Aorta (tissue), 5 donors: ENCODE measurements at regions not wholly inside any gene's neighbourhood (a gene's known extent, or its start where the extent isn't known, plus 50 kb on each side); places are given as distances from the start of the nearest gene placed in this dataset.

Experiments used
- ATAC-seq: fragments of 200-7000 bp; cut with Tn5 transposase; one replicate; pipeline ENCODE4 v1.9.1; 2022; ENCODE audit warnings: moderate library complexity; ENCODE audit not compliant: low FRiP score
- DNase-seq, 2 donors: peaks; one replicate each; pipeline ENCODE4 v3.0.0-alpha.2; 2020
- H3K27ac ChIP-seq, 2 donors: one replicate each; pipeline ENCODE4 v1.5.1; 2013; ENCODE audit warnings: low read length in 2 of 2, mild to moderate bottlenecking in 2 of 2, moderate library complexity in 2 of 2, control low read depth in 1 of 2, inconsistent platforms in 1 of 2, low read depth in 1 of 2
- H3K27me3 ChIP-seq, 2 donors: one replicate each; pipeline ENCODE4 v1.6.1; 2013; ENCODE audit warnings: control low read depth in 1 of 2, low read length in 1 of 2, mild to moderate bottlenecking in 1 of 2, moderate library complexity in 1 of 2; ENCODE audit not compliant: insufficient read depth in 2 of 2, control insufficient read depth in 1 of 2
- H3K36me3 ChIP-seq, 2 donors: one replicate each; pipeline ENCODE4 v1.6.1; 2013; ENCODE audit warnings: control low read depth in 1 of 2, low read length in 1 of 2, mild to moderate bottlenecking in 1 of 2; ENCODE audit not compliant: insufficient read depth in 2 of 2, control insufficient read depth in 1 of 2
- H3K4me1 ChIP-seq, 2 donors: one replicate each; pipeline ENCODE4 v1.6.1; 2013; ENCODE audit warnings: low read length in 2 of 2, control low read depth in 1 of 2, mild to moderate bottlenecking in 1 of 2, moderate library complexity in 1 of 2; ENCODE audit not compliant: insufficient read depth in 2 of 2, control insufficient read depth in 1 of 2
- H3K4me3 ChIP-seq, 2 donors: one replicate each; pipeline ENCODE4 v1.5.1; 2013; ENCODE audit warnings: low read length in 2 of 2, control low read depth in 1 of 2, mild to moderate bottlenecking in 1 of 2
- H3K9me3 ChIP-seq: one replicate; pipeline ENCODE4 v1.6.1; 2013; ENCODE audit warnings: mild to moderate bottlenecking, low read length; ENCODE audit not compliant: control insufficient read depth
- WGBS, 2 donors: extraction: QIAGEN DNeasy Blood & Tissue Kit; methylation state at CpG; one replicate each; pipeline ENCODE4 v1.1.7; 2013; 5-methylcytosine and 5-hydroxymethylcytosine counted together
- intact Hi-C, 2 donors: fragments of 100-400 bp; cut with DNase I; formaldehyde crosslinking; loops; one replicate each; pipeline versions ENCODE4 v1.14.2 to v1.15.0; 2022
- donor health status: healthy with polysubstance abuse.
- donor health status: Bipolar disorder and iron deficiency.
- donor health status: DM: no; HTN: no; CAD: no.
- donor health status: DM: no; HTN: no; CAD: no.
- donor health status: DM: yes; HTN: yes; CAD: no.

- no peaks in the 10 kb centered on the region for H3K27me3 ChIP-seq
- H3K27ac ChIP-seq: no peak overlapping the region
- H3K4me3 ChIP-seq: no peak overlapping the region
- H3K4me1 ChIP-seq: no peaks in the 10 kb centered on the region
- no peaks in the 10 kb centered on the region for H3K36me3 ChIP-seq
- no peaks in the 10 kb centered on the region for H3K9me3 ChIP-seq
- ATAC-seq (no peak), DNase-seq (no peak)
- WGBS, 2 donors: 96 to 97% methylated on average over 1 of the region's 1 CpG
- intact Hi-C loops: no loop called here
Observed at GRCh38 chr9:82582693-82583092, 480.2 kb downstream of the RASEF start.

DNA sequence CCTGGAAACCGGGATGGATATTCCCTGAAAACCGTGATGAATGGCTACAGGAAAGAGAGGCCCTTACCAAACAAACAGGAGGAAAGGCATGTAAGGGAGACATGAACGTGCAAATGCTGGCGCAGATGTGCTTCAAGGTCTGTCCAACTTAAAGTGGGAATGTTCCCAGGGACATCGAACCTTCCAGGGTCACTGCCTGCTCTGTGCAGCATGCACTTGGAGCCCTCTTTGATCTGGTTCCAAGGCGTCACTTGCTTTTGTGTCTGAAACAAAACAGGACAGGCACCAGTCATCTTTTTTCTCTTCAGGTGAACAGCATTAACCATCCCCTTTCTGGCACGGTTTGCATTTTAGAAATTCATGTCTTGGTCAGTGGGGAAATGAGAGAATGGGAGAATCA is 479.4 kb downstream of the RASEF start:
- Histone ChIP-seq H3K4me3 (no peak overlapping the region), H3K36me3 (no peaks in the 10 kb centered on the region), H3K4me1 (no peaks in the 10 kb centered on the region), H3K9me3 (no peaks in the 10 kb centered on the region), H3K27ac (no peak overlapping the region), H3K27me3 (no peaks in the 10 kb centered on the region)
- ATAC-seq (no peak), DNase-seq (no peak)
- WGBS, 2 donors: 68 to 74% methylated on average over 7 of the region's 7 CpGs
- intact Hi-C loops: no loop called here

DNA sequence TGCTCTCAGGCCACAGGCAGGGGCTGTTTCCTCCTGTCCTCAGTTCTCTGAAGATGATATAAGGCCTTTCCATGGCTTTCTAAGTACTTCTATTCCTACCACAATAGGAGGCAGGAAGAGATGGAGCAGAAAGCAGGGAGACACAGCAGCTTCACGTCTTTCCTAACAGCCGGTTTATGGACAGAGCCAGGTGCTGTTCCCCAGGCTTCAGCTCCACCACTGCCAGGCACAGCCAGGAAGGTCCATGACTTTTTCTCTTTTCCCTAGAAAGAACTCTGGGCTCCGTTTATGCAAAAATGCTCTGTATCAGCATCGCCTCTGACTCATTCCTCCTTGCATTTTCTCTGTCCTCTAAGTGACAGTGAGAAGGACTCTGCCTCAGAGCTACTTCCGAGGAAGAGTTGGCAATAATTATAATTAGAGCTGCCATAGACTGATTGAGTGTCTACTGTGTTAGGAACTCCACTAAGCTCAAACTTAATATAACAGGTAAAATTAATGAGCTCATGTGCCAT is 478.5 kb downstream of the RASEF start:
- intact Hi-C loops: no loop called here
- Histone ChIP-seq H3K27ac (no peak overlapping the region), H3K4me3 (no peak overlapping the region), H3K4me1 (no peaks in the 10 kb centered on the region), H3K36me3 (no peaks in the 10 kb centered on the region), H3K27me3 (no peaks in the 10 kb centered on the region), H3K9me3 (no peaks in the 10 kb centered on the region)
- ATAC-seq (no peak), DNase-seq (no peak)
- WGBS, 2 donors: 66 to 71% methylated on average over 5 of the region's 5 CpGs

DNA sequence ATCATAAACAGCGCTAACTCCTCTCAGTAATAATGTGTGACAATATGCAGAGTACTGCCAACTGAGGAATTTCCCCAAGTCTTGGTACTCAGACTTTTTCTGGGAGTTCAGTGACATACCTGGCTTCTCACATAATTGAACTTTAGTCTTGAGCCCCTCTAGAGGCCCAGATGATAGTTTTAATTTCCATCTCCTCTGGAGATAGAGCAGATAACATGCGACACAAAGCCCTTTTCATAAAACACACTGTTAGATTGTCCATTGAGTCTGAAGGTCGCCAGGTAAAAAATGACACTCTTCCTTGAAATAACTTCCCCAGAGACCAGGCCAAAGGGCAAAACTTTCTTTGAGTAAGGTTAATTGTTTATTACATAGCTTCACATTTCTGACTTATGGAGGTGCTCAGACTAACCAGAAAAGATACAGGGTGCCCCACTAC is 476.0 kb downstream of the RASEF start:
- H3K36me3 ChIP-seq: no peaks in the 10 kb centered on the region
- no peaks in the 10 kb centered on the region for H3K9me3 ChIP-seq
- DNase-seq (no peak), ATAC-seq (no peak)
- 96 to 98% methylated on average over 3 of the region's 3 CpGs for WGBS, 2 donors
- intact Hi-C loops: no loop called here
- H3K27me3 ChIP-seq: no peaks in the 10 kb centered on the region
- H3K4me1 ChIP-seq: no peaks in the 10 kb centered on the region
- no peak overlapping the region for H3K27ac ChIP-seq
- H3K4me3 ChIP-seq: no peak overlapping the region

DNA sequence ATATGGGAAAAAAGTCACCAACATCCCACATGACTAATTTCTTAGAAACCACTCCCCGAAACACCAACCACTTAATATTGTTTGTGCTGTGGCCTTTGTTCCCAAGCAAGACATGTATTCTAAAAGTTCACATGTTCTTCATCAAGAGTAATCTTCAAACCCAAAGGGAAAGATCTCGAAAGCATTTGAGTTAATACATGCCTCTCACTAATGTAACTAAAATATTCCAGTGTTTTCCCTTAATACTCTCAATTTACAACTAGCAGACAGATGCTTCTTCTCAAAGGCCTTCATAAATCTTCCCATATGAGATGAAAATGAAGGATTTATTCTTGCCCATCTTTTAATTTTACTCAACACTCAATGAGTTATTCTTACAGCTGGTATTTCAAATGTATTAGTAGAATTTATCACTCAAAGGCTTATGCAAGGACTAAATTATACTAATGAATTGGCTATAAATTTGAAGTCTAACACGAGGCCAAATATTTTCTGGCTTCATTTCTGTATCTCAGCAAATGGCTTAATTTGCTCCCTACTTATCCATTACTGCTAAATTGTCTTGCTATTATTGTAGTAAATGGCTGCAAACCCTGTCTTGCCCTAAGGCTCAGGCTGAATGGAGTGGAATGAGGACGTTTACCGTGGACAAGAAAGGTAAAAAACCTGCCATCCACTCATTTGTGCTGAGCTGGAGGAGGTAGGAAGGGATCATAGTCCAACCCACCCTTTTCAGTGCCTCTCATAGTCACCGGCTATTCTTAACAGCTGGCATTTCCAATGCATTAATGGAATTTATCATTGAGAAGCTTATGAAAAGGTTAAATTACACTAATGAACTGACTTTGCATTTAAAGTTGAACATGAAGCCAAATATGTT is 474.4 kb downstream of the RASEF start:
- 87 to 89% methylated on average over 6 of the region's 6 CpGs for WGBS, 2 donors
- H3K36me3 ChIP-seq: no peaks in the 10 kb centered on the region
- no peaks in the 10 kb centered on the region for H3K27me3 ChIP-seq
- intact Hi-C loops: no loop called here
- no peak overlapping the region for H3K27ac ChIP-seq
- DNase-seq (no peak), ATAC-seq (no peak)
- no peaks in the 10 kb centered on the region for H3K4me1 ChIP-seq
- no peak overlapping the region for H3K4me3 ChIP-seq
- H3K9me3 ChIP-seq: no peaks in the 10 kb centered on the region

GRCh38 chr9:82590845-82591244 is 472.1 kb downstream of the RASEF start:
- H3K27ac ChIP-seq: no peak overlapping the region
- no peaks in the 10 kb centered on the region for H3K9me3 ChIP-seq
- WGBS, 2 donors: 94 to 97% methylated on average over 3 of the region's 3 CpGs
- ATAC-seq: no peak
- no peak overlapping the region for H3K4me3 ChIP-seq
- DNase-seq: no peak
- H3K4me1 ChIP-seq: no peaks in the 10 kb centered on the region
- no peaks in the 10 kb centered on the region for H3K36me3 ChIP-seq
- intact Hi-C loops: no loop called here
- no peaks in the 10 kb centered on the region for H3K27me3 ChIP-seq

- no peaks in the 10 kb centered on the region for H3K36me3 ChIP-seq
- DNase-seq (no peak), ATAC-seq (no peak)
- H3K4me3 ChIP-seq: no peak overlapping the region
- H3K27ac ChIP-seq: no peak overlapping the region
- H3K4me1 ChIP-seq: peaks cover 0 to 3% of the 10 kb centered on the region in 2 donors
- no peaks in the 10 kb centered on the region for H3K27me3 ChIP-seq
- no peaks in the 10 kb centered on the region for H3K9me3 ChIP-seq
- intact Hi-C loops: no loop called here
- 60 to 69% methylated on average over 5 of the region's 5 CpGs for WGBS, 2 donors
Observed at GRCh38 chr9:82593501-82593900, 469.4 kb downstream of the RASEF start.

- ATAC-seq (no peak), DNase-seq (no peak)
- no peaks in the 10 kb centered on the region for H3K27me3 ChIP-seq
- no peaks in the 10 kb centered on the region for H3K36me3 ChIP-seq
- 19 to 23% methylated on average over 12 of the region's 12 CpGs for WGBS, 2 donors
- H3K4me1 ChIP-seq: peaks cover 0 to 8% of the 10 kb centered on the region in 2 donors
- no peak overlapping the region for H3K27ac ChIP-seq
- no peaks in the 10 kb centered on the region for H3K9me3 ChIP-seq
- intact Hi-C loops: no loop called here
- H3K4me3 ChIP-seq: no peak overlapping the region
Observed at GRCh38 chr9:82597241-82598203, 465.4 kb downstream of the RASEF start.
